ENCODE measurements at regions not wholly inside any gene's neighbourhood (a gene's known extent, or its start where the extent isn't known, plus 50 kb on each side); places are given as distances from the start of the nearest gene placed in this dataset.

- no peaks in the 10 kb centered on the region for H3K27me3 ChIP-seq (ENCODE audit: control insufficient read depth, extremely low read depth, insufficient read depth, low read length)
- H4K20me1 ChIP-seq (ENCODE audit: control insufficient read depth, extremely low read depth, insufficient read depth, low read length), result no peaks in the 10 kb centered on the region
- H3K9ac ChIP-seq (ENCODE audit: control insufficient read depth, extremely low read depth, insufficient read depth, low read length), result no peak overlapping the region
- H3K36me3 ChIP-seq (ENCODE audit: control insufficient read depth in 2 of 2, extremely low read depth in 1 of 2, insufficient read depth in 2 of 2, low read length in 2 of 2), result no peaks in the 10 kb centered on the region
- H3K4me2 ChIP-seq (ENCODE audit: control insufficient read depth, extremely low read depth, insufficient read depth, low read depth, low read length), result no peak overlapping the region
- no peaks in the 10 kb centered on the region for H3K79me2 ChIP-seq (ENCODE audit: control insufficient read depth, insufficient read depth, low read length)
- H2AFZ ChIP-seq (ENCODE audit: control insufficient read depth, low read length), result no peak overlapping the region
- dilution Hi-C loops (cut with MboI; ENCODE audit: extremely low pct_ligation_motif_present, low sequenced_read_pairs), result no loop called here
- no peaks in the 10 kb centered on the region for H3K9me1 ChIP-seq (ENCODE audit: control insufficient read depth, extremely low read depth, insufficient read depth, low read length)
- no peaks in the 10 kb centered on the region for H3K9me3 ChIP-seq (ENCODE audit: control insufficient read depth, low read depth, low read length)
- no peak overlapping the region for H3K27ac ChIP-seq (ENCODE audit: control insufficient read depth, insufficient read depth, low read length)
- no peak for DNase-seq (ENCODE audit: low read depth, low spot score)
- no peak overlapping the region for H3K4me3 ChIP-seq (ENCODE audit: control insufficient read depth in 2 of 3, extremely low read depth in 1 of 3, insufficient read depth in 2 of 3, low read depth in 1 of 3, low read length in 3 of 3)
- no peak for TF ChIP-seq CTCF (optimal IDR thresholded peaks at IDR 0.05 in 1 of 3, IDR thresholded peaks at IDR 0.05 in 1 of 3, conservative IDR thresholded peaks at IDR 0.05 in 1 of 3; ENCODE audit: extremely low read depth in 1 of 3, insufficient read depth in 2 of 3, low read length in 3 of 3)
- no peak for TF ChIP-seq EZH2 (IDR thresholded peaks at IDR 0.05; ENCODE audit: low read length)
- no peak for FAIRE-seq
- H3K4me1 ChIP-seq (ENCODE audit: control insufficient read depth, extremely low read depth, insufficient read depth, low read length), result no peaks in the 10 kb centered on the region
Observed at GRCh38 chr14:63788011-63788933, 60.4 kb upstream of the SGPP1 start.

GRCh38 chr14:63793376-63793775 is 59.4 kb upstream of the SYNE2 start:
- Histone ChIP-seq H3K4me2 (ENCODE audit: control insufficient read depth, extremely low read depth, insufficient read depth, low read depth, low read length) (no peak overlapping the region), H3K79me2 (ENCODE audit: control insufficient read depth, insufficient read depth, low read length) (no peaks in the 10 kb centered on the region), H3K27ac (ENCODE audit: control insufficient read depth, insufficient read depth, low read length) (no peak overlapping the region), H4K20me1 (ENCODE audit: control insufficient read depth, extremely low read depth, insufficient read depth, low read length) (no peaks in the 10 kb centered on the region), H2AFZ (ENCODE audit: control insufficient read depth, low read length) (no peak overlapping the region), H3K4me3 (ENCODE audit: control insufficient read depth in 2 of 3, extremely low read depth in 1 of 3, insufficient read depth in 2 of 3, low read depth in 1 of 3, low read length in 3 of 3) (no peak overlapping the region), H3K9me3 (ENCODE audit: control insufficient read depth, low read depth, low read length) (no peaks in the 10 kb centered on the region), H3K9me1 (ENCODE audit: control insufficient read depth, extremely low read depth, insufficient read depth, low read length) (no peaks in the 10 kb centered on the region), H3K4me1 (ENCODE audit: control insufficient read depth, extremely low read depth, insufficient read depth, low read length) (no peaks in the 10 kb centered on the region), H3K9ac (ENCODE audit: control insufficient read depth, extremely low read depth, insufficient read depth, low read length) (no peak overlapping the region), H3K36me3 (ENCODE audit: control insufficient read depth in 2 of 2, extremely low read depth in 1 of 2, insufficient read depth in 2 of 2, low read length in 2 of 2) (no peaks in the 10 kb centered on the region), H3K27me3 (ENCODE audit: control insufficient read depth, extremely low read depth, insufficient read depth, low read length) (no peaks in the 10 kb centered on the region)
- TF ChIP-seq EZH2 (IDR thresholded peaks at IDR 0.05; ENCODE audit: low read length) (no peak), CTCF (optimal IDR thresholded peaks at IDR 0.05 in 1 of 3, IDR thresholded peaks at IDR 0.05 in 1 of 3, conservative IDR thresholded peaks at IDR 0.05 in 1 of 3; ENCODE audit: extremely low read depth in 1 of 3, insufficient read depth in 2 of 3, low read length in 3 of 3) (no peak)
- dilution Hi-C loops (cut with MboI; ENCODE audit: extremely low pct_ligation_motif_present, low sequenced_read_pairs), result no loop called here
- FAIRE-seq (no peak), DNase-seq (ENCODE audit: low read depth, low spot score) (no peak)
